Neural progenitor cell (in vitro differentiated cells): ENCODE measurements at regions not wholly inside any gene's neighbourhood (a gene's known extent, or its start where the extent isn't known, plus 50 kb on each side); places are given as distances from the start of the nearest gene placed in this dataset.

Source experiments
- DNase-seq: peaks from one replicate; pipeline ENCODE4 v3.0.0-alpha.2; 2016; ENCODE audit warnings: low spot score
- H2AFZ ChIP-seq: fragments of 200-600 bp; sonication (generic); replicated peaks from 2 replicates; pipeline ENCODE4 v1.6.1; 2016; ENCODE audit warnings: antibody characterized with exemption
- H3F3A ChIP-seq: fragments of 200-600 bp; sonication (generic); 2 replicates; pipeline ENCODE4 v1.6.1; 2016; ENCODE audit warnings: antibody characterized with exemption, low read depth
- H3K27ac ChIP-seq: fragments of 200-600 bp; sonication (generic); 2 replicates; pipeline ENCODE4 v1.5.1; 2016; ENCODE audit warnings: mild to moderate bottlenecking
- H3K27me3 ChIP-seq: fragments of 200-600 bp; sonication (generic); 2 replicates; pipeline ENCODE4 v1.6.1; 2016; ENCODE audit warnings: mild to moderate bottlenecking, moderate library complexity
- H3K36me3 ChIP-seq: fragments of 200-600 bp; sonication (generic); 2 replicates; pipeline ENCODE4 v1.5.1; 2016
- H3K4me1 ChIP-seq: fragments of 200-600 bp; sonication (generic); 2 replicates; pipeline ENCODE4 v1.6.1; 2016; ENCODE audit warnings: mixed run types
- H3K4me2 ChIP-seq: fragments of 200-600 bp; sonication (generic); 2 replicates; pipeline ENCODE4 v1.6.1; 2016
- H3K4me3 ChIP-seq: fragments of 200-600 bp; sonication (generic); 2 replicates; pipeline ENCODE4 v1.5.1; 2016
- H3K79me2 ChIP-seq: fragments of 200-600 bp; sonication (generic); 2 replicates; pipeline ENCODE4 v1.6.1; 2016; ENCODE audit warnings: low read depth
- H3K9ac ChIP-seq: fragments of 200-600 bp; sonication (generic); 2 replicates; pipeline ENCODE4 v1.6.1; 2016
- H3K9me3 ChIP-seq: fragments of 200-600 bp; sonication (generic); 2 replicates; pipeline ENCODE4 v1.5.1; 2016; ENCODE audit warnings: low read depth
- H4K20me1 ChIP-seq: fragments of 200-600 bp; sonication (generic); 2 replicates; pipeline ENCODE4 v1.6.1; 2016; ENCODE audit warnings: low read depth
- H3K27ac Mint-ChIP-seq: 3 replicates; pipeline ENCODE4 v1.8.0; 2021; ENCODE audit warnings: mixed read lengths
- H3K27me3 Mint-ChIP-seq: 2 replicates; pipeline ENCODE4 v1.8.0; 2022; ENCODE audit warnings: low read depth, mild to moderate bottlenecking, inconsistent platforms, moderate library complexity, mixed read lengths; ENCODE audit not compliant: insufficient read depth
- H3K36me3 Mint-ChIP-seq: 3 replicates; pipeline ENCODE4 v1.8.0; 2021; ENCODE audit warnings: mixed read lengths
- H3K4me1 Mint-ChIP-seq: 3 replicates; pipeline ENCODE4 v1.8.0; 2021; ENCODE audit warnings: mixed read lengths
- H3K4me3 Mint-ChIP-seq: 3 replicates; pipeline ENCODE4 v1.8.0; 2021; ENCODE audit warnings: mild to moderate bottlenecking, moderate library complexity, mixed read lengths
- H3K9me3 Mint-ChIP-seq: 3 replicates; pipeline ENCODE4 v1.8.0; 2020; ENCODE audit warnings: mixed read lengths
- EZH2 ChIP-seq: fragments of 200-600 bp; sonication (generic); IDR thresholded peaks from 2 replicates; pipeline ENCODE4 v1.6.1; 2017; ENCODE audit warnings: antibody characterized with exemption, mild to moderate bottlenecking, moderate library complexity
- EZH2phosphoT487 ChIP-seq: fragments of 200-600 bp; sonication (generic); IDR thresholded peaks from 2 replicates; pipeline ENCODE4 v1.6.1; 2017; ENCODE audit warnings: antibody characterized with exemption
- TF ChIP-seq, protein P1 (sequence below): fragments of 200-600 bp; sonication (generic); IDR thresholded peaks from 2 replicates; pipeline ENCODE4 v1.5.1; 2017; ENCODE audit warnings: antibody characterized with exemption, mild to moderate bottlenecking

DNA sequence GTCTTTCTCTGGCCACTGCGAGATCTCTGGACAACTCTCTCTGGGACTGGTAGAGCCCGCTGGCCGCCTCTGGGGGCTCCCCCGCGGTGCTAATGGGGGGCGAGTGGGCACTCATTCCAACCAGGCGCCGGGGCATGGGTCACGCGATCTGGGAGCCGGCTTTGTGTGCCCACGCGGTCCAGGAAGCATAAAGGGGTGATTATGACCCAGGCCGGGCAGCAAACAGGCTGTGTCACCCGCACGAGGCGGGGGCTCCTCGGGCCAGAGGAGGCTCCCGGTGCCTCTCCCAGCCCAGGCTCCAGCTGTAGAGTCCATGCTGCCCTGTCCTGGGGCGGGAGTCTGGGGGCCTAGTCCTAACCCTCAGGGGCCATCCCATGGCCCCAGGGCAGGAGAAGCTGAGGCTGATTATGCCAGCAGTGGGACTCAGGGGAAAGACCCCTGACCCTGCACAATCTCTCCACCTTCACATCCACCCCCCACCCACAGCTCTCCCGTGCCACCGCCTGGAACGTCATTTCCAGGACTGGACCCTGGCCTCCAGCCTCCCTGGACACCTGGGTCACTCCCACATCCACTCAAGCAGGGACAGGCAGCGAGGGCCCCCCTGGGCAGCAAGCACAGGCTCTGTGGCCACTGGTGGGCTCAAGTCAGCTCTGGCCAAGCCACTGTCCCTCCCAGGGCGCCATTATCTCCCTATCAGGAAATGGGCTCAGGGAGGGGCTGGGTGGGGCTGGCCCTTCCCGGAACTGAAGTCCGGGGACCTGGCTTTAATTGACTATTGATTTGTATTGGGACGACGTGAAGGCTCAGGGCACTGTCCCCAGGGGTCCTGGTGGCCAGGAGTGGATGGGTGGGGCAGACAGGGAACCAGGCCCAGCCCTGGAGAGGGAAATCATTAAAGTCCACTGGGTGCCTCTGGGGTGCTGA lies 50.0 kb downstream of the PTPRS start:
- H3K4me3 ChIP-seq = no peak overlapping the region
- peak overlapping the region; percentile 42 for H3K9ac ChIP-seq
- peak overlapping the region; percentile 99 for H3K4me2 ChIP-seq
- Mint-ChIP-seq H3K27me3 (peaks cover 2% of the 10 kb centered on the region), H3K27ac (no peak overlapping the region), H3K9me3 (no peaks in the 10 kb centered on the region), H3K4me1 (peaks cover 32% of the 10 kb centered on the region), H3K4me3 (peak overlapping the region; percentile 53), H3K36me3 (peaks cover 8% of the 10 kb centered on the region)
- H3K9me3 ChIP-seq = no peaks in the 10 kb centered on the region
- H3K79me2 ChIP-seq = peaks cover 91% of the 10 kb centered on the region
- no peaks in the 10 kb centered on the region for H3K27me3 ChIP-seq
- DNase-seq = no peak
- TF ChIP-seq EZH2phosphoT487 = no peak
- TF ChIP-seq EZH2 = no peak
- TF ChIP-seq, protein P1, sequence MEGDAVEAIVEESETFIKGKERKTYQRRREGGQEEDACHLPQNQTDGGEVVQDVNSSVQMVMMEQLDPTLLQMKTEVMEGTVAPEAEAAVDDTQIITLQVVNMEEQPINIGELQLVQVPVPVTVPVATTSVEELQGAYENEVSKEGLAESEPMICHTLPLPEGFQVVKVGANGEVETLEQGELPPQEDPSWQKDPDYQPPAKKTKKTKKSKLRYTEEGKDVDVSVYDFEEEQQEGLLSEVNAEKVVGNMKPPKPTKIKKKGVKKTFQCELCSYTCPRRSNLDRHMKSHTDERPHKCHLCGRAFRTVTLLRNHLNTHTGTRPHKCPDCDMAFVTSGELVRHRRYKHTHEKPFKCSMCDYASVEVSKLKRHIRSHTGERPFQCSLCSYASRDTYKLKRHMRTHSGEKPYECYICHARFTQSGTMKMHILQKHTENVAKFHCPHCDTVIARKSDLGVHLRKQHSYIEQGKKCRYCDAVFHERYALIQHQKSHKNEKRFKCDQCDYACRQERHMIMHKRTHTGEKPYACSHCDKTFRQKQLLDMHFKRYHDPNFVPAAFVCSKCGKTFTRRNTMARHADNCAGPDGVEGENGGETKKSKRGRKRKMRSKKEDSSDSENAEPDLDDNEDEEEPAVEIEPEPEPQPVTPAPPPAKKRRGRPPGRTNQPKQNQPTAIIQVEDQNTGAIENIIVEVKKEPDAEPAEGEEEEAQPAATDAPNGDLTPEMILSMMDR = no peak
- peaks cover 23% of the 10 kb centered on the region for H3F3A ChIP-seq
- no peaks in the 10 kb centered on the region for H3K36me3 ChIP-seq
- peaks cover 34% of the 10 kb centered on the region for H3K4me1 ChIP-seq
- H3K27ac ChIP-seq = no peak overlapping the region
- peaks cover 96% of the 10 kb centered on the region for H4K20me1 ChIP-seq
- no peak overlapping the region for H2AFZ ChIP-seq

- Histone ChIP-seq H3K79me2 (peaks cover 87% of the 10 kb centered on the region), H3K4me3 (no peak overlapping the region), H3K4me1 (peaks cover 31% of the 10 kb centered on the region), H3K27me3 (no peaks in the 10 kb centered on the region), H3F3A (peaks cover 11% of the 10 kb centered on the region), H3K27ac (no peak overlapping the region), H2AFZ (no peak overlapping the region), H3K9ac (no peak overlapping the region), H4K20me1 (peaks cover 96% of the 10 kb centered on the region), H3K4me2 (no peak overlapping the region), H3K36me3 (no peaks in the 10 kb centered on the region), H3K9me3 (no peaks in the 10 kb centered on the region)
- H3K27ac Mint-ChIP-seq = no peak overlapping the region
- peaks cover 26% of the 10 kb centered on the region for H3K4me1 Mint-ChIP-seq
- TF ChIP-seq EZH2 = no peak
- TF ChIP-seq, protein P1 = peak; percentile 25
- peak; percentile 26 for DNase-seq
- peak overlapping the region; percentile 37 for H3K4me3 Mint-ChIP-seq
- H3K27me3 Mint-ChIP-seq = peaks cover 6% of the 10 kb centered on the region
- peaks cover 19% of the 10 kb centered on the region for H3K36me3 Mint-ChIP-seq
- no peaks in the 10 kb centered on the region for H3K9me3 Mint-ChIP-seq
These were observed 51.3 kb downstream of the PTPRS start for GRCh38 chr19:5289060-5289990.

GRCh38 chr19:5288347-5288739 lies 52.3 kb downstream of the PTPRS start:
- Histone ChIP-seq H3K9ac (no peak overlapping the region), H3K4me3 (no peak overlapping the region), H3F3A (peaks cover 1% of the 10 kb centered on the region), H3K27ac (no peak overlapping the region), H3K79me2 (peaks cover 91% of the 10 kb centered on the region), H3K4me2 (no peak overlapping the region), H3K4me1 (peaks cover 28% of the 10 kb centered on the region), H3K36me3 (no peaks in the 10 kb centered on the region), H3K27me3 (no peaks in the 10 kb centered on the region), H3K9me3 (no peaks in the 10 kb centered on the region), H4K20me1 (peaks cover 97% of the 10 kb centered on the region), H2AFZ (no peak overlapping the region)
- Mint-ChIP-seq H3K4me3 (peak overlapping the region; percentile 17), H3K4me1 (peaks cover 26% of the 10 kb centered on the region), H3K36me3 (peaks cover 21% of the 10 kb centered on the region), H3K27me3 (peaks cover 6% of the 10 kb centered on the region), H3K27ac (no peak overlapping the region), H3K9me3 (no peaks in the 10 kb centered on the region)
- no peak for DNase-seq
- TF ChIP-seq EZH2phosphoT487 = no peak
- TF ChIP-seq EZH2 = no peak
- TF ChIP-seq, protein P1 = no peak
